Sigmoid colon (tissue), 3 donors: ENCODE measurements at regions not wholly inside any gene's neighbourhood (a gene's known extent, or its start where the extent isn't known, plus 50 kb on each side); places are given as distances from the start of the nearest gene placed in this dataset.

Experiments used
- CTCF ChIP-seq, 4 experiments: fragments of 450-650 bp in 3 of 4; fragments of 200-600 bp in 1 of 4; IDR thresholded peaks; one replicate each; pipeline ENCODE4 v1.5.1; 2016 to 2019; ENCODE audit warnings: antibody characterized with exemption in 4 of 4, mild to moderate bottlenecking in 3 of 4, moderate library complexity in 2 of 4
- POLR2A ChIP-seq, 2 donors: fragments of 450-650 bp; IDR thresholded peaks; one replicate each; pipeline ENCODE4 v1.6.1; 2016; ENCODE audit warnings: antibody characterized with exemption in 2 of 2, mild to moderate bottlenecking in 2 of 2, moderate library complexity in 2 of 2

GRCh38 chr1:168452329-168452728, 91.5 kb downstream of the XCL2 start:
- no peak for TF ChIP-seq CTCF (IDR thresholded peaks at IDR 0.05)
- no peak for TF ChIP-seq POLR2A (IDR thresholded peaks at IDR 0.05)
